ENCODE measurements at regions not wholly inside any gene's neighbourhood (a gene's known extent, or its start where the extent isn't known, plus 50 kb on each side); places are given as distances from the start of the nearest gene placed in this dataset.
"Not testable (repeated sequence)": the region's sequence is repeated elsewhere in the genome, so short reads cannot be mapped to it uniquely, and the experiment has no call there.

DNA sequence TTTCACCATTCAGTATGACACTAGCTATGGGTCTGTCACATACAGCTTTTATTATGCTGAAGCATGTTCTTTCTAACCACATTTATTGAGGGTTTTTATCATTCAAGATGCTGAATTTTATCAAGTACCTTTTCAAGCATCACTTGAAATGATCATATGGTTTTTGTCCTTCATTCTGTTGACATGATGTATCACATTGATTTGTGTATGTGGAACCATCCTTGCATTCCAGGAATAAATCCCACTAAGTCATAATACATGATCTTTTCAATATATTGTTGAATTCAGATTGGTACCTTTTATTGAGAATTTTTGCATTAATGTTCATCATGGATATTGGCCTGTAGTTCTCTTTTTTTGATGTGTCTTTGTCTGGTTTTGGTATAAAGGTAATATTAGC, 317.4 kb downstream of the NNT start:
- no peak for DNase-seq

DNA sequence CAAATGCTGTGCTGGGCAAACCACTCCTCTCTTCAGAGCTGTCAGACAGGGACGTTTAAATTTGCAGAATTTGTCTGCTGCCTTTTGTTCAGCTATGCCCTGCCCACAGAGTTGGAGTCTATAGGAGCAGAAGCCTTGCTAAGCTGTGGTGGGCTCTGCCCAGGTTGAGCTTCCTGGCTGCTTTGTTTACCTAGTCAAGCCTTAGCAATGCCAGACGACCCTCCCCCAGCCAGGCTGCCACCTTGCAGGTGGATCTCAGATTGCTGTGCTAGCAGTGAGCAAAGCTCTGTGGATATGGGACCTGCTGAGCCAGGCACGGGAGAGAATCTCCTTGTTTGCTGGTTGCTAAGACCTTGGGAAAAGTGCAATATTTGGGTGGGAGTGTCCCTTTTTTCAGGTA, 314.9 kb downstream of the NNT start:
- DNase-seq = no peak

DNA sequence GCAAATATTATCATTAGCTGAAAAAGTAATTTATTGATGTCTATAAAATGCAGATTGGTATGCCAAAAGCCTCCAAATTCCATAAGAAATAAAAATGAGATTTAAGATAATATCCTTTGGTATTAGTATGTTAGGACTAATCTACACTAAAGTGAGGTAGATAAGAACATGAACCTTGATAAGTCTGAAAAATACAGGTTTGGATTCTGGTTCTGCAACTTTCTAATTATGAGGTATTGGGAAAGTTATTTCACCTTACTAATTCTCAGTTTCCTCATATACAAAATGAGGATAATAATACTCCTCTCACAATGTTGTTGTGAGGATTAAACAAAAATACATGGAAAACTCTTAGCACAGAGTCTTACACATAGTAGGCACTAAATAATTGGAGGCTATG, 300.1 kb downstream of the NNT start:
- DNase-seq = no peak

DNA sequence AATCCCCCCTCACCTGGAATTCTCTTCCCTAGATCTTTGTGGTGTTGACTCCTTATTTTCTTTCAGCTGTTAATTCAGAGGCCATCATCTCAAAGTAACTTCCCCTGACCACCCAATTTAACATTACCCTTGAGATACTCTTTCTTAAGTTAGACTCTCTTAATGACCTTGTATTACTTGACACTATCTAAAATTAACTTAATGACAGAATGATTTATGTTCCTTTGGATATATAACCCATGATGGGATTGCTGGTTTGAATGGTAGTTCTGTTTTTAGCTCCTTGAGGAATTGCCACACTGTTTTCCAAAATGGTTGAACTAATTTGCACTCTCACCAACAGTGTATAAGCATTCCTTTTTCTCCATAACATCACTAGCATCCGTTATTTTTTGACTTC, 298.0 kb downstream of the NNT start:
- no peak for DNase-seq

DNA sequence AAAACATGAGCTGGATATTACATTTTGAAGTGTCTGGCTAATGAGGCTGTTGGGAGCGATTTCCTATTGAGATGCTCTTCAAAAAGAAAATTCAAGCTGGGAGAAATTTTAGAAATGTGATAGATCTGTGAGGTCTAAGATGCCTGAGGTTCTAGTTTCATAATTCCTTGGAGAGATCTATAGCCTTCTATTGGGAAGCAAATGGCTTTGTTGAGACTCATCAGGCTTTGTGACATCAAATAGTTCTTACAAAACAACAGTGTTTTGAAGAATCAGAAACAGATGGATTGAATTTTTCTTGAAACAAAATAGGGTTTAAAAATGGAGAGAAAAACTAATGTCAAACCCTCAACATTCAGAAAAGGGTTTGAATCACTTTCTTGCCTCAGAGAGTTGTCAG, 292.9 kb downstream of the NNT start:
- DNase-seq = no peak

DNA sequence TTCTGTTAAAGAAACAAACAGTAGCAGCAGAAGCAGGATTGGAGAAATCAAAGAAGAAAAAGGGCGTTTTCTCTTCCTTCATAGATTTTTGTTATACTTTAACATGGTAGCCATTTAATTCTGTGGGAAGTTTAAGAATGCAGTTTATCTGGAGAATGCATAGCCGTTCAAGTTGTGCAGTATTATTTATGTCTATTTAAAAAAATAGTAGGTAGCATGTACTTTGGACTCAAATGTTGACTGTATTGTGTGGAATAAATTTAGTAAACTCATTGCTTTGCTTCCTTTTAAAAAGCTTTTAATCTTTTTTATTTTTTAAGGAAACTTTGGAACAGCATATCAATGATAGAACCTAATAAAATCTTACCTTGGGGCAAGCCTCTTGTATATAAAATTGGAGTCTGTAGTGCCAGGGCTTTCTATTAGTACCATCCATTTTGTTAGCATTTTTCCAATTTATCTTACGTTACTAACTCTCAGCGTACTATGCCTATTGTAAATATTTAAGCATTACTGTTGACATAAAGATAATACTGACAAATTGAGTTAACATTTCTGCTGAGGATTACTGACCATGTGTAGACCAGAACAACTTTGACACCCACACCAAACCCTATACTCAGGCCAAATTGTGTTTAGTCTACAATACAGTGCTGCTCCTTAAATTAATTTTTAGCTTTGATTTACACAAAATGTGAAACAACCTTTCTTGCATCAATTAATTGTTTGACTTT, 291.1 kb downstream of the NNT start:
- DNase-seq = no peak

DNA sequence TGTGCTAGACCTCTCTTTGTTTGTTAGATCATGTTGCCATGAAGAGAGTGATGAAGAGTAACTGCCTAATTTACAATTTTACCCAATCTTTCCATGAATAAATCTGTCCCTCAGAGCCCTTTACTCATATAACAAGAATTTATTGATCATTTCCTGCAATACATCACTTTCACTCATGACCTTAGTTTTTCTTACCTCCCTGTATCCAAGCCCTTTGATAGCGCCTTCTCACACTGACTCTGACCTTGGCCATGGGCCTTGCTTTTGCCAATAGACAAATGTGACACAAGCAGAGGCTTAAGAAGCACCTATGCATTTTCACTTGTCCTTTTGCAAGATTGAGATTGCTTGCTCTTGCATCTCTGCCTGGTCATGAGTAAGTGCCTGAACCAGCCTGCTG, 288.1 kb downstream of the NNT start:
- DNase-seq = no peak

DNA sequence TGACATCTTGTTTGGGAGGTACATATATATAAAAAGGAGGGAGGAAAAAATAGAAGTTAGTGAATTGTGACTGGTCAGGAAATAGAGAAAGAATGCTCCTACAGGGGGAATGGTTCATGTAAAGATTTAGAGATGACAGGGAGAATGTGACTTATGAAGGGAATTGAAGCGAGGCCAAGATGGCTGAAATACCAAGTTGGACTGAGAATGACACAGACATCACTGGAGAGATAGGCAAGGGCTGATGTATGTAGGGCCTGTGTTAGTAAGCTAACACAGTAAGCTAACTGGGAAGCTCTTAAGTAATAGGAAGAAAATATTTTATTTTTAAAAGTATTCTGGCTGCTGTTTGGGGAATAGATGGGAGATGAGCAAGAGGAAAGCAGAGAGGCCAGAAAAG, 286.3 kb downstream of the NNT start:
- DNase-seq = no peak

DNA sequence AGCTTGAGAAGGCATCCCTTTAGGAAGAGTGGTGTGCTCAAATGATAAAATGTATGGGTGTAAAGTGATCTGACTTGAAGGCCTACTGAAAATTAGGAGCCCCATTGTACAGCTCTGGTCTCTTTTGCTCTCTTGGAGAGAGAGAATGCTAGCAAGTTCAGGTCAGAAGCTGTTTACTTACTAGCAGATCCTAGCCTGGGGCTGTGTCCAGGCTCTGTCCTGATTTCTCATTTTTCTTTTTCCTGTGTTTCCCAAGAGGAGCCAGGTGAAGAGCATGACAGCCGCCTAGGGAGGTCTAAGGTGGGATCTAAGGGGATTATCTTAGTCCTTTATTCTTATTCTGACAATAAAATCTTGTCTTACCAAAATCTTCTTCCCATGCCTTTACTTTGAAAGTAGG, 272.8 kb downstream of the NNT start:
- no peak for DNase-seq

DNA sequence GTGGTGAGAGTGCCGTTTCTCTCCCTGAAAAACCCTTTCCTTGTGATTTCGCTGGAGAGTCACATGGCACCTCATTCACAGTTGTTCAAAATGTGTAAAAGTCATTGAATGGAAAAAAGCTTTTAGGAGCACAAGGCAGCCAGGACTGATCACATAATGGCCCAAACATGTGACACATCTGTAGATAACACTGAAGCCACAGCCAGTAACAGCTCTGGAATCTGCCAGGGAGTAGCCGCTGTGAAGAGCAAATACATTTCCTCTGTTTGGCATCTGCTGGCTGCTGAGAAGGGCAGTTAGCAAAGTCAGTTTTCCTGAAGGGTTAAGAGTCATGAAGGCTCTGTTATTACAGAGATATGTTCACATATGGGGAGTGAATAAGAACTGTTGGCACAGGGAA, 271.8 kb downstream of the NNT start:
- DNase-seq = no peak

DNA sequence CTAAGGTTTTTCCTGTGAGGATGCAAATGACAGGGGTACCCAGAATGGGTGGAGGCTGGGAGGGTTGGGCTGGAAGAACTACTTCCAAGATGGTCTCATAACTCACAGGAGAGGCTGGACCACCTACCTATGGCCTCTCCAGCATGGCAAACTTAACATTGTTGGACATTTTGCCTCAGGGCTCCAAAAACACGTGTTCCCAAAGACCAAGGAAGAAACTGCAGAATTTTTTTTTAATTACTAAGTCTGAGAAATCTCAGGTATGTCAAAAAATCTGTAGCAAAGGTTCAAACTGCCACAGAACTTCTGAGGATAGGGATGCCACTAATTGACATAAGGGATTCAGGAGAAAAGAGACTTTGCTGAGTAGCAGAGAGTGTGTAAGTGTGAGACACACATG, 270.8 kb downstream of the NNT start:
- no peak for DNase-seq

DNA sequence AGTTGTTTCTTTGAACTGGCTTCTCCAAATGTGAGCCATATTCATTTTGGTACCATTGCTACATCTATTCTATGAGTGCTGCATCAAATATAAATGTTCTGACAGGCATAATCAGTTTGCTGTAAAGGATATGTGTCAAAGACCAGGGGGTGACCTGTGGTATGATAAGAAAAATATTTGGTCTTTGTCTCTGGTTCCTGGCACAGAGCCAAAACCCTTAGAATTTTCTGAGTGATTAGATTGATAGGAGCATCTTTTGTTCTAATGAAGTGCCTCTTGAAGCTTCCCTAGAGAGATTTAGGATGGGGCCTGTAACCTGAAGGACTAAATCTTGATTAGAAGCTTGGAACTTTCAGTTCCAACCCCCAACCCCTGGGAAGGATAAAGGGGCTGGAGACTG, 256.3 kb downstream of the NNT start:
- no peak for DNase-seq

DNA sequence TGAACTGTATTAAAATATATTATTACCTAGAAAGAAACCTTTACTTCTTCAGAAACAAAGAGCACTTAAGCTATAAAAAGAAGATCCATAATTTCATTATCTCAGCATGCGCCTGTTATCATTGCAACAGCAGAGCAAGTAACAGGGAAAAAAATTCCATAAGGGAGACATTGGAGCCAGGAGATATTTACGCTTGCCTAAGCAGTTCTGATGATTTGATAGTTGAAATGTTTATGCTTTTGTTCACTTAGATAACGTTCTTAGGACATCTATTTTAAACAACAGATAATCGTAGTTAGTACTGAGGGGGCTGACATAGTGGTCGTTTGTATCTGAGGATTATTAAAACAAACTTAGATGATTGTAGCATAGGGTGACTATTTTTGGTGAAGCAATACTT, 252.5 kb downstream of the NNT start:
- DNase-seq = no peak

DNA sequence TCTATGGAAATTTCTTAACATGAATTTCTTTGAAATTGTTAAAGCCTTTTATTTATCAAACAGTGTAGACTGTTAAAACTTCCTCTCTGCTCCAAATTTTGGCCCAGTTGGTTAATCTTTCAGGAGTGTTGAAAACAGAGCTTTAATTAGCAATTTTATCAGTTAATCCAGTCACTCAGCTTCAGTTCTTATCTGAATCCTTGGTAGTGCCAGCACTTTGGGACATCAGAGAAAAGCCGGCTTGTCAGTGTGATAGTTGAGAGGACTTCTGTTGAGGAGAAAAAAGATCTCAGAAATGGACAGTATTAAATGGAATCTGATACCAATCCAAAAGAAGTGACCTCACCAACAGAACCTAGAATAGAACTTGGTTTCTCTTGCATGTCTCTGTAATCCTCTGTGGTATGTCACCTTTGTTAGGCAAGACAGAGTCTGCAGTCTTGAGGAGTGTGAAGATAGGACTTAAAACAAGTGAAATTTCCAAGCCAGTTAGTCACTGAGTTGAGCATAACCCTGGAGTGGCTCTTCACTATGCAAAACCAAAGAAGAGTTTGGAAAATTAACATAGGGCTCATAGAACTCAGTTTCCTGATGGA, 251.8 kb downstream of the NNT start:
- no peak for DNase-seq

DNA sequence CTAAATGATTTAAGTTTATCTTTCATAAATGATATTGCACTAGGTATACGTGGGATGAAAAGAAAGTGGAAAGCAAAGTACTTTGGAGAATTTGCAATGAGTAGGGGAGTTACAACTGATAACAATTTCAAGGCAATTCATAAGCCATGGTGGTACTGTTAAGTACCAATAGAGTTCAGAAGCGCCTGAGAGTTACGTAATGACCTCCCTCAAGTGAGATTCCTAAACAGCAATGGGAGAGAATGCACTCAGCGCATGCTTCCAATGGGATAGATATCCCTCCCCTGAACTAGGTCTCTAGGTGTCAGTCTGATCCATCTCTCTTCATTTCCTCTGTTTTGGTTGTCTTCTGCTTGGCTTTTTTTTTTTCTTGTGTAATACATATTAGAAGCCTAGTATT, 249.3 kb downstream of the NNT start:
- DNase-seq = no peak

DNA sequence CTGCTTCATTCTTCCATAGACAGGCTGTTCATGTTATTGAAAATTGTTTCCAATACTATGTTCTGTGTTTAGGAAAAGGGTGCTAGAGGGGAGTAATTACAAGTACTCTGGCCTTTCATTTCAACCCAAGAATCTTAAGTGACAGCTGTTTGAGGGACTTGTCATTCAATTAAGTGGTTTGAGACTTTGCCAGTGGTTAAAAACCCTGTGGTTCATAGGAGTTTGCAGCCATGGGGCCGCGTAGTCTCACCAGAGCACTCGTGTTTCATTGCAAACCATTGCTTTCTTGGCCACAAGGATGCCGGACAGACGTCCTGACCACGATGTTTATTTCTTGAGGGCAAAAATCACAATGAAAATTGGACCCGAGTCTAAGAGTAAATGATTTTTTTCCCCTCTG, 248.8 kb downstream of the NNT start:
- no peak for DNase-seq

DNA sequence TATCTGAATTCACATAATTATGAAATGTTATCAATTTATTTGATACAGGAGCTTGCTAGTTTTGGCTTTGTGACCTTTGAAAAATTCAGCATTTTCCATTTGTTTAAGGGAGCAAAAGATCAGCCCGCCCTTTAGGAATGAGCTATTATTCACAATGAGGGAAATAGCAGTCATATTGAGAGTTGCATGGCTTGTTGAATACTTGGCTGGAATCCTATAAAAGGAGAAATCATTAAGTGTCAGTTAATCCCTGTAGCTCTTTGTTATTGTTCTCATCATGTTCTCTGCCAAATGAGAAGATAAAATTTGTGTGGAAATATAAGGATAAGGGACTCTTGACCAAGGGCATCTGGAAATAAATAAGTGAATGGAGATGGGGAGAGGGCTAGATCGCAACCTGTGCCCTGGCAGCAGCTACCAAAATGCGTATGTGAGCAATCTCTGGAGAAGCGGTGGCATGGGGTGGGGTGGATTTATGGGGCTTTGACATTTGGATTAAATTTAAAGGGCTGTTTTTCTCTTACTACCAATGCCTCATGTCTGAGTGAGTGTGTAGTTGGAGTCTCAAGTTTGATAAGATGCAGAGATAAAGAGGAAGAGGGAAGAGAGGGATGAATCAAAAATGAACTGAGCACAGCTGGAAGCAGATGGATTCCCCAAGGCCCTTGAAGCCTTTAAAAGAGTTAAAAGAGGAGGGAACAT, 237.6 kb downstream of the NNT start:
- DNase-seq = no peak

DNA sequence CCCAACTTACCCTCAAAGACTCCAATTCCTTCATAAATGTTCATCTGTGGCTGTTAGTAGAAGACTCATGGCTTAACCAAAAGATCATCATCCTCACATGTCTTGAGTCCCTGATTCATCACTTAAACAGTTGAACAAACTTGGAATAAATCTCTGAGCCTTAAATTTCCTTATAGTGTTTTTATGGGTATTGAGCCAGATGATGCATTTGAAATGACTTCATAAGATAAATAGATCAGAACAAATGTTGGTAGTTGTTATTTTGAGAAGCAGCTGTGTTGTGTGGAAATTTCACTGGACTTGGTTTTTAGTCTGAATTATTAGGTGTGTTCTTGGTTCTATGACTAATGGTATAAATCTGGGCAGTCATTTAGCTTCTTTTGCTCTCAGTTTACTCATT, 236.2 kb downstream of the NNT start:
- no peak for DNase-seq

DNA sequence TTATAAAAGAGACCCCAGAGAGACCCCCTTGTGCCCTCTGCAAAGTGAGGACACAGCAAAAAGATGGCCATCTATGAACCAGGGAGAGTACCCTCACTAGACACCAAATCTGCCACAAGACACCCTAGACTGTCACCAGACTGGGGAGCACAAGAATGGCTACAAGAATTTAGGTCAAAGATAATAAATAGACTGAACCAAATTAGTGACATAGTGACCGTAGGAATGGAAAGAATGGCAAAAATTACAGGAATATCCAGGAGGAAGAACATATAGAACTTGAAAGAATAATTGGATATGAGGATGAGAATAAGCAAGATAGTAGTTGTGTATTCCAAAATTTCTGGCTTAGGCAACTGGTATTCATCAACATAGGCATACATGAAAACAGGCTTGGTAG, 235.0 kb downstream of the NNT start:
- DNase-seq = no peak

DNA sequence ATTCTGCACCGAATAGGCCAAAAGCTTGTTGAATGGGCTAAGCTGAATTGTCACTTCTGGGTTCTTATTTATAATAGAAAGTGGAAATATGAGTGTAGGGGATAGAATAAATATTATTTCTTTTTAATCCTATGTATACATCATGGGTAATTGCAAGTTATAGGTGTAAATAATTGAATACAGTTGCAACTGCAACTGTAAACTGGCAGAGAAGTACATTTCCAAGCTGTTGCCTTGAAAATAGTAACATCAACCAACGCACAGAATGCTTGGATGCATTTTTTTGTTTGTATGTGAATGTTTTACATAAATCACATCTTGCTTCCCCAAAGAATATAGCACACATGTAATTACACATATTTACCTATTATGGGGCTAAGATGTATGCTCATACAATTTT, 234.1 kb downstream of the NNT start:
- no peak for DNase-seq

DNA sequence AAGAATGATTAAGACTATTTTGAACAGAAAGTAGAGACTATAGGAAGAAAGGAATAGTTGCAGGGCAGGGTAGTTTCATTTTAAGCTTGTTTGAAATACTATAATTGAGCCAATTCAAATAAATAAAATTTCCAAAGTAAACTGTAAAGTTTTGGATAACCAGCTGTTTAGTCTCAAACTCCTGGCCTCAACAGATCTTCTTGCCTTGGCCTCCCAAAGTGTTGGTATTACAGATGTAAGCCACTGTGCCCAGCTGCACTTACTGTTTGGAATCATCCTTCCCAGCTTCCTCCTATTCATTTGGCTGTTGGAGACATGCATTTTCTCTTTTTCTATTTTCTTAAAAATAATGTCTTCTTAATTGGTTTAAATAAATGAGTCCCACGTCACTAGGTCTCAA, 231.0 kb downstream of the NNT start:
- no peak for DNase-seq

DNA sequence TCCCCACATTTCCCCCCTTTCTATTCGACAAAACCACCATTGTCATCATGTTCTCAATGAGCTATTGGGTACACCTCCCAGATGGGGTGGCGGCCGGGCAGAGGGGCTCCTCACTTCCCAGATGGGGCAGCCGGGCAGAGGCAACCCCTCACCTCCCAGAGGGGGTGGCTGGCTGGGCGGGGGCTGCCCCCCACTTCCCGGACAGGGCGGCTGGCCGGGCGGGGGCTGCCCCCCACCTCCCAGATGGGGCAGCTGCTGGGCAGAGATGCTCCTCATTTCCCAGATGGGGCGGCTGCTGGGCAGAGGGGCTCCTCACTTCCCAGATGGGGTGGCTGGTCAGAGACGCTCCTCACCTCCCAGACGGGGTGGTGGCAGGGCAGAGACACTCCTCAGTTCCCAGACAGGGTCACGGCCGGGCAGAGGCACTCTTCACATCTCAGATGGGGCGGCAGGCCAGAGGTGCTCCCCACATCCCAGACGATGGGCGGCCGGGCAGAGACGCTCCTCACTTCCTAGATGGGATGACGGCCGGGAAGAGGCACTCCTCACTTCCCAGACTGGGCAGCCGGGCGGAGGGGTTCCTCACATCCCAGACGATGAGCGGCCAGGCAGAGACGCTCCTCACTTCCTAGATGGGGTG, 221.5 kb downstream of the NNT start:
- DNase-seq = not testable (repeated sequence)

DNA sequence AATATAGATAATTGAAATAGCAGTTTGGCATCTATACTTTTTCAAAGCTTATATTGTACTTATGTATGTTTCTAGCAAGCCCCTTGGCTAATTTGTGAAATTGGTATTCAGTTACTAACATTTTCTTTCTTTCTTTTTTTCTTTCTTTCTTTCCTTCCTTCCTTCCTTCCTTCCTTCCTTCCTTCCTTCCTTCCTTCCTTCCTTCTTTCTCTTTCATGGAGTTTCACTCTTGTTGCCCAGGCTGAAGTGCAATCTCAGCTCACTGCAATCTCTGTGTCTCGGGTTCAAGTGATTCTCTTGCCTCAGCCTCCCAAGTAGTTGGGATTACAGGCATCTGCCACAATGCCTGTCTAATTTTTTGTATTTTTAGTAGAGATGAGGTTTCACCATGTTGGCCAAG, 215.4 kb downstream of the NNT start:
- DNase-seq = not testable (repeated sequence)

DNA sequence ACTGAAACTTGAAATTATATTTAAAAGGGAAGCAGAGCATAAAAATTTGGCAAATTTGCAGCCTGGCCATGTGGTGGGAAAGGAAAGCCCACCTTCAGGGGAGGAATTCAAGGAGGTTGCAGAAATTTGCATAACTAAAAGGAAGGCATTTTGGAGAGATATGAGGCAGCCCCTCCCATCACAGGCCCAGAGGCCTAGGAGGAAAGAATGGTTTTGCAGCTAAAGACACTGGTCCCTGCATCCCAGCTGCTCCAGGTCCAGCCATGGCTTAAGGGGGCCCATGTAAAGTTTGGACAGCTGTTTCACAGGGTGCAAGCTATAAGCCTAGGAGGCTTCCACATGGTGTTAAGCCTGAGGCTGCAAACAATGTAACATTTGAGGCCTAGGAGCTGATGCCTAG, 212.5 kb downstream of the NNT start:
- no peak for DNase-seq
